Right lobe of liver (tissue), 4 donors: ENCODE measurements at regions not wholly inside any gene's neighbourhood (a gene's known extent, or its start where the extent isn't known, plus 50 kb on each side); places are given as distances from the start of the nearest gene placed in this dataset.

Experiments
- POLR2A ChIP-seq: fragments of 450-650 bp; IDR thresholded peaks from one replicate; pipeline ENCODE4 v1.6.1; 2017; ENCODE audit warnings: antibody characterized with exemption, mild to moderate bottlenecking
- TF ChIP-seq, protein P1 (sequence below), 4 donors: fragments of 200-600 bp in 3 of 4; fragments of 450-650 bp in 1 of 4; IDR thresholded peaks; one replicate each; pipeline versions ENCODE4 v1.5.1 to v1.8.0; 2016 to 2022; ENCODE audit warnings: antibody characterized with exemption in 4 of 4, mild to moderate bottlenecking in 2 of 4
- donor health status: DM: no; HTN: no; CAD: no.
- donor health status: DM: no; HTN: no; CAD: no.
- donor health status: DM: no; HTN: yes; CAD: no.

GRCh38 chr17:79668344-79669250, 57.7 kb upstream of the RBFOX3 start:
- TF ChIP-seq, protein P1, sequence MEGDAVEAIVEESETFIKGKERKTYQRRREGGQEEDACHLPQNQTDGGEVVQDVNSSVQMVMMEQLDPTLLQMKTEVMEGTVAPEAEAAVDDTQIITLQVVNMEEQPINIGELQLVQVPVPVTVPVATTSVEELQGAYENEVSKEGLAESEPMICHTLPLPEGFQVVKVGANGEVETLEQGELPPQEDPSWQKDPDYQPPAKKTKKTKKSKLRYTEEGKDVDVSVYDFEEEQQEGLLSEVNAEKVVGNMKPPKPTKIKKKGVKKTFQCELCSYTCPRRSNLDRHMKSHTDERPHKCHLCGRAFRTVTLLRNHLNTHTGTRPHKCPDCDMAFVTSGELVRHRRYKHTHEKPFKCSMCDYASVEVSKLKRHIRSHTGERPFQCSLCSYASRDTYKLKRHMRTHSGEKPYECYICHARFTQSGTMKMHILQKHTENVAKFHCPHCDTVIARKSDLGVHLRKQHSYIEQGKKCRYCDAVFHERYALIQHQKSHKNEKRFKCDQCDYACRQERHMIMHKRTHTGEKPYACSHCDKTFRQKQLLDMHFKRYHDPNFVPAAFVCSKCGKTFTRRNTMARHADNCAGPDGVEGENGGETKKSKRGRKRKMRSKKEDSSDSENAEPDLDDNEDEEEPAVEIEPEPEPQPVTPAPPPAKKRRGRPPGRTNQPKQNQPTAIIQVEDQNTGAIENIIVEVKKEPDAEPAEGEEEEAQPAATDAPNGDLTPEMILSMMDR (IDR thresholded peaks at IDR 0.05) = no peak
- TF ChIP-seq POLR2A = no peak
